K562 (cell line): ENCODE measurements at regions not wholly inside any gene's neighbourhood (a gene's known extent, or its start where the extent isn't known, plus 50 kb on each side); places are given as distances from the start of the nearest gene placed in this dataset.

Experiments
- ATAC-seq: fragments of 200-7000 bp; cut with Tn5 transposase; 3 replicates; pipeline ENCODE4 v1.9.1; 2020; ENCODE audit warnings: moderate library complexity
- BruUV-seq: library from RNA; stranded (reverse); fragments of 400-500 nt; replicated peaks from 2 replicates; lab custom pipeline; 2021; lab: Mats Ljungman, UMichigan
- CTCF ChIA-PET: fragments of 300-600 bp; formaldehyde crosslinking; extraction: SDS; loops from one replicate; lab custom pipeline; 2021; ENCODE audit warnings: low intra/inter-chr PET ratio; lab: Yijun Ruan, JAX
- POLR2A ChIA-PET: fragments of 300-600, 350-650 bp; sonication (Branson Sonifier 250); formaldehyde crosslinking; extraction: SDS; loops from one replicate; lab custom pipeline; 2021; ENCODE audit warnings: antibody characterized with exemption, inconsistent platforms; lab: Yijun Ruan, JAX
- DNase-seq, 4 experiments: peaks; one replicate each; pipeline versions ENCODE4 v3.0.0 to v3.0.0-alpha.2; 2011 to 2018; ENCODE audit warnings: low spot score in 3 of 4, mixed read lengths in 3 of 4; ENCODE audit errors: extremely low read depth in 1 of 4
- FAIRE-seq: peaks from 2 replicates; lab custom pipeline; 2011; peaks lifted over from hg19 to GRCh38; lab: Jason Lieb, UNC
- H2AFZ ChIP-seq: 2 replicates; pipeline ENCODE4 v1.6.0; 2011; ENCODE audit warnings: low read depth, low read length, control low read depth, inconsistent platforms
- H3K27ac ChIP-seq: fragments of 200-600 bp; 3 replicates; pipeline ENCODE4 v1.8.0; 2011; ENCODE audit warnings: low read depth, mild to moderate bottlenecking, control low read depth, inconsistent platforms, low read length, moderate library complexity, mixed read lengths; ENCODE audit errors: extremely low read depth
- H3K27me3 ChIP-seq, 2 experiments: fragments of 300-600 bp in 1 of 2; 2 replicates in 1 of 2; 3 replicates in 1 of 2; pipeline versions ENCODE4 v1.6.0 to v1.8.0; 2011; ENCODE audit warnings: inconsistent platforms in 2 of 2, low read length in 2 of 2, mild to moderate bottlenecking in 1 of 2, mixed read lengths in 1 of 2, moderate library complexity in 1 of 2; ENCODE audit not compliant: control insufficient read depth in 2 of 2, insufficient read depth in 2 of 2
- H3K36me3 ChIP-seq: fragments of 300-600 bp; 3 replicates; pipeline ENCODE4 v1.8.0; 2011; ENCODE audit warnings: mild to moderate bottlenecking, low read length, inconsistent platforms; ENCODE audit not compliant: control insufficient read depth, insufficient read depth
- H3K4me1 ChIP-seq, 2 experiments: fragments of 200-600 bp in 1 of 2; replicated peaks in 1 of 2; 2 replicates in 1 of 2; 3 replicates in 1 of 2; pipeline versions ENCODE4 v1.5.1 to v1.8.0; 2011; ENCODE audit warnings: inconsistent platforms in 2 of 2, low read length in 2 of 2, mild to moderate bottlenecking in 1 of 2, mixed read lengths in 1 of 2, moderate library complexity in 1 of 2; ENCODE audit not compliant: control insufficient read depth in 2 of 2, insufficient read depth in 2 of 2
- H3K4me2 ChIP-seq: 2 replicates; pipeline ENCODE4 v1.6.1; 2011; ENCODE audit warnings: low read length, control low read depth, inconsistent platforms, mixed read lengths; ENCODE audit not compliant: insufficient read depth
- H3K4me3 ChIP-seq: fragments of 200-600 bp; sonication (generic), shearing (Covaris generic); 2 replicates; pipeline ENCODE4 v1.5.1; 2016; ENCODE audit warnings: control low read depth, inconsistent platforms
- H3K79me2 ChIP-seq: fragments of 200-600 bp; 3 replicates; pipeline ENCODE4 v1.8.0; 2011; ENCODE audit warnings: low read length, inconsistent platforms; ENCODE audit not compliant: control insufficient read depth, insufficient read depth
- H3K9ac ChIP-seq, 2 experiments: 2 replicates each; pipeline versions ENCODE4 v1.6.0 to v1.6.1; 2011; ENCODE audit warnings: low read depth in 2 of 2, low read length in 2 of 2, control low read depth in 1 of 2, inconsistent platforms in 1 of 2, mild to moderate bottlenecking in 1 of 2, mixed read lengths in 1 of 2; ENCODE audit not compliant: insufficient read depth in 1 of 2
- H3K9me1 ChIP-seq: one replicate; pipeline ENCODE4 v1.6.0; 2011; ENCODE audit warnings: inconsistent platforms, mild to moderate bottlenecking, low read length, moderate library complexity; ENCODE audit not compliant: control insufficient read depth, insufficient read depth
- H3K9me3 ChIP-seq: replicated peaks from 2 replicates; pipeline ENCODE4 v1.5.1; 2011; ENCODE audit warnings: low read depth, low read length, inconsistent platforms; ENCODE audit not compliant: control insufficient read depth, insufficient read depth
- H4K20me1 ChIP-seq: replicated peaks from 2 replicates; pipeline ENCODE4 v1.6.1; 2011; ENCODE audit warnings: low read length, inconsistent platforms, mixed read lengths; ENCODE audit not compliant: control insufficient read depth, insufficient read depth
- FOXA3 ChIP-seq, 2 experiments: fragments of 450-650 bp in 1 of 2; sonication (generic) in 1 of 2; formaldehyde crosslinking; IDR thresholded peaks in 1 of 2; conservative IDR thresholded peaks in 1 of 2; 2 replicates each; pipeline versions ENCODE4 v1.4.0 to v1.8.0; 2020 to 2022; ENCODE audit warnings: mild to moderate bottlenecking in 2 of 2, missing genetic modification reagents in 1 of 2
- HOMEZ ChIP-seq: fragments of 250-450 bp; sonication (Bioruptor Pico); IDR thresholded peaks from 2 replicates; pipeline ENCODE4 v1.4.0; 2020; ENCODE audit warnings: mild to moderate bottlenecking, moderate library complexity
- NCOA6 ChIP-seq: fragments of 450-650 bp; IDR thresholded peaks from 2 replicates; pipeline ENCODE4 v1.6.1; 2017; ENCODE audit warnings: mild to moderate bottlenecking
- NUFIP1 ChIP-seq: fragments of 450-650 bp; IDR thresholded peaks from 2 replicates; pipeline ENCODE4 v1.6.1; 2018; ENCODE audit not compliant: partially characterized antibody
- PATZ1 ChIP-seq: fragments of 250-450 bp; sonication (Bioruptor Pico); IDR thresholded peaks from 2 replicates; pipeline ENCODE4 v1.5.0; 2020; ENCODE audit warnings: mild to moderate bottlenecking, borderline replicate concordance
- SMARCA5 ChIP-seq: fragments of 450-650 bp; IDR thresholded peaks from 2 replicates; pipeline ENCODE4 v1.6.1; 2016
- ZNF407 ChIP-seq: fragments of 450-650 bp; IDR thresholded peaks from 2 replicates; pipeline ENCODE4 v1.6.1; 2016; ENCODE audit warnings: low read depth
- WGBS: fragments of 100-300 bp; shearing (Covaris generic); methylation state at CpG from one replicate; pipeline ENCODE4 v1.1.6; 2016; ENCODE audit warnings: low coverage, mixed read lengths; ENCODE audit not compliant: insufficient coverage; ENCODE audit errors: missing lambda C conversion rate; 5-methylcytosine and 5-hydroxymethylcytosine counted together
- in situ Hi-C: fragments of 300-500 bp; cut with MboI; formaldehyde crosslinking; loops from 4 replicates; pipeline ENCODE4 v1.15.0; 2018; ENCODE audit warnings: inconsistent platforms, mixed read lengths
- intact Hi-C: fragments of 100-400 bp; cut with micrococcal nuclease; formaldehyde crosslinking; loops from 2 replicates; pipeline ENCODE4 v1.14.2; 2022
- TF ChIP-seq, protein P1 (sequence below): fragments of 250-450 bp; sonication (Bioruptor Pico); IDR thresholded peaks from 2 replicates; pipeline ENCODE4 v1.5.0; 2021

DNA sequence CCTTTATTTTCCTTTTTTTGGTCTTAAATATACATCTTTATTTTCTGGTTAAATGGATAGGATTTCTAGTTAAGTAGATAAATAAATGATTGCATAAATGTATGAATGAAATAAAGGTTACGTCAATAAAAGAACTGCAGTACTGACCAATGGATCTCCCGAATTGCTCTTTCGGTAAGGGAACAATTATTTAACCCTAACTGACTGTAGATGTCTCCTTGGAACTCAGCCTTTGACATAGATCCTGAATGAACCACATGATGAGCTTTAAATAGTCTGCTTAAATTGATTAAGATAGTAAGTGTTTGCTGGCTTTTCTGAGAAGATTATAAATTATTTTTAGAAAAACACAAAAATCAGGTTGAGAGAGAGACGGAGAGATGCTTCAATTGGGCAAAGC lies 391.0 kb upstream of the SYT1 start (continued):
- TF ChIP-seq HOMEZ (CRISPR knock-in tag) (no peak), PATZ1 (CRISPR knock-in tag) (no peak)

GRCh38 chr12:78483767-78484315 lies 380.7 kb upstream of the SYT1 start:
- in situ Hi-C loops (no loop called here), intact Hi-C loops (no loop called here)
- Histone ChIP-seq H3K9me1 (no peaks in the 10 kb centered on the region), H4K20me1 (no peaks in the 10 kb centered on the region), H3K27ac (no peak overlapping the region), H3K27me3 (no peaks in the 10 kb centered on the region), H3K36me3 (no peaks in the 10 kb centered on the region), H3K9me3 (no peaks in the 10 kb centered on the region), H3K4me1 (no peaks in the 10 kb centered on the region), H3K4me2 (no peak overlapping the region), H3K79me2 (no peaks in the 10 kb centered on the region), H3K4me3 (no peak overlapping the region), H3K9ac (no peak overlapping the region), H2AFZ (no peak overlapping the region)
- WGBS = 1% methylated on average over 8 of the region's 8 CpGs
- no TSS peak for BruUV-seq
- POLR2A ChIA-PET = no interaction called here
- no peak for ATAC-seq
- DNase-seq = no peak
- CTCF ChIA-PET = no interaction called here
- no peak for FAIRE-seq
- TF ChIP-seq NCOA6 = no peak
- no peak for TF ChIP-seq FOXA3 (CRISPR knock-in tag; conservative IDR thresholded peaks at IDR 0.05 in 1 of 2, IDR thresholded peaks at IDR 0.05 in 1 of 2)
- TF ChIP-seq SMARCA5 = no peak
- no peak for TF ChIP-seq ZNF407
- no peak for TF ChIP-seq NUFIP1
- TF ChIP-seq, protein P1, sequence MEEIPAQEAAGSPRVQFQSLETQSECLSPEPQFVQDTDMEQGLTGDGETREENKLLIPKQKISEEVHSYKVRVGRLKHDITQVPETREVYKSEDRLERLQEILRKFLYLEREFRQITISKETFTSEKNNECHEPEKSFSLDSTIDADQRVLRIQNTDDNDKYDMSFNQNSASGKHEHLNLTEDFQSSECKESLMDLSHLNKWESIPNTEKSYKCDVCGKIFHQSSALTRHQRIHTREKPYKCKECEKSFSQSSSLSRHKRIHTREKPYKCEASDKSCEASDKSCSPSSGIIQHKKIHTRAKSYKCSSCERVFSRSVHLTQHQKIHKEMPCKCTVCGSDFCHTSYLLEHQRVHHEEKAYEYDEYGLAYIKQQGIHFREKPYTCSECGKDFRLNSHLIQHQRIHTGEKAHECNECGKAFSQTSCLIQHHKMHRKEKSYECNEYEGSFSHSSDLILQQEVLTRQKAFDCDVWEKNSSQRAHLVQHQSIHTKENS (CRISPR knock-in tag) = no peak
